Fibroblast of lung (primary cell): ENCODE measurements at regions not wholly inside any gene's neighbourhood (a gene's known extent, or its start where the extent isn't known, plus 50 kb on each side); places are given as distances from the start of the nearest gene placed in this dataset.

Source experiments
- DNase-seq, 2 donors: peaks; one replicate each; pipeline versions ENCODE4 v3.0.0 to v3.0.0-alpha.2; 2010; ENCODE audit warnings: low read depth in 2 of 2
- H2AFZ ChIP-seq: 2 replicates; pipeline ENCODE4 v1.5.1; 2012; ENCODE audit warnings: low read length, control low read depth, inconsistent platforms
- H3K27ac ChIP-seq: 2 replicates; pipeline ENCODE4 v1.5.1; 2011; ENCODE audit warnings: low read length, control low read depth; ENCODE audit not compliant: insufficient read depth
- H3K27me3 ChIP-seq: 2 replicates; pipeline ENCODE4 v1.5.1; 2011; ENCODE audit warnings: mild to moderate bottlenecking, low read length; ENCODE audit not compliant: control insufficient read depth, insufficient read depth
- H3K36me3 ChIP-seq: 2 replicates; pipeline ENCODE4 v1.5.1; 2011; ENCODE audit warnings: low read length; ENCODE audit not compliant: control insufficient read depth, insufficient read depth
- H3K4me1 ChIP-seq: 2 replicates; pipeline ENCODE4 v1.5.1; 2011; ENCODE audit warnings: low read length; ENCODE audit not compliant: control insufficient read depth, insufficient read depth; ENCODE audit errors: extremely low read depth
- H3K4me2 ChIP-seq: 2 replicates; pipeline ENCODE4 v1.5.1; 2011; ENCODE audit warnings: low read length, control low read depth; ENCODE audit not compliant: insufficient read depth; ENCODE audit errors: extremely low read depth
- H3K4me3 ChIP-seq, 4 experiments: fragments of 200-600 bp in 1 of 4; sonication (generic) in 1 of 4; replicated peaks in 1 of 4; 2 replicates each; pipeline ENCODE4 v1.5.1; 2011 to 2016; ENCODE audit warnings: low read length in 4 of 4, low read depth in 3 of 4, mild to moderate bottlenecking in 3 of 4, control low read depth in 2 of 4, inconsistent platforms in 1 of 4, mixed read lengths in 1 of 4; ENCODE audit not compliant: insufficient read depth in 1 of 4; ENCODE audit errors: control extremely low read depth in 1 of 4
- H3K79me2 ChIP-seq: 2 replicates; pipeline ENCODE4 v1.5.1; 2012; ENCODE audit warnings: mild to moderate bottlenecking, low read length, inconsistent platforms; ENCODE audit not compliant: control insufficient read depth, insufficient read depth
- H3K9ac ChIP-seq: 2 replicates; pipeline ENCODE4 v1.5.1; 2011; ENCODE audit warnings: mild to moderate bottlenecking, low read length, control low read depth; ENCODE audit not compliant: insufficient read depth
- H3K9me3 ChIP-seq: 2 replicates; pipeline ENCODE4 v1.5.1; 2012; ENCODE audit warnings: low read depth, low read length; ENCODE audit not compliant: control insufficient read depth, insufficient read depth
- H4K20me1 ChIP-seq: 2 replicates; pipeline ENCODE4 v1.5.1; 2011; ENCODE audit warnings: low read length; ENCODE audit not compliant: control insufficient read depth, insufficient read depth; ENCODE audit errors: extremely low read depth
- CTCF ChIP-seq, 2 donors: IDR thresholded peaks in 1 of 2; conservative IDR thresholded peaks in 1 of 2; 1 replicate in 1 of 2; 2 replicates in 1 of 2; pipeline ENCODE4 v1.5.1; 2011 to 2012; ENCODE audit warnings: low read length in 2 of 2, control low read depth in 1 of 2, inconsistent platforms in 1 of 2, low read depth in 1 of 2, mild to moderate bottlenecking in 1 of 2
- EZH2 ChIP-seq: IDR thresholded peaks from 2 replicates; pipeline ENCODE4 v1.5.1; 2012; ENCODE audit warnings: low read length, control low read depth, mild to moderate bottlenecking; ENCODE audit errors: missing control alignments

- no peak for DNase-seq
- H3K4me3 ChIP-seq = no peak overlapping the region
Observed at GRCh38 chr22:47625531-47626427, 863.3 kb downstream of the TBC1D22A start.

DNA sequence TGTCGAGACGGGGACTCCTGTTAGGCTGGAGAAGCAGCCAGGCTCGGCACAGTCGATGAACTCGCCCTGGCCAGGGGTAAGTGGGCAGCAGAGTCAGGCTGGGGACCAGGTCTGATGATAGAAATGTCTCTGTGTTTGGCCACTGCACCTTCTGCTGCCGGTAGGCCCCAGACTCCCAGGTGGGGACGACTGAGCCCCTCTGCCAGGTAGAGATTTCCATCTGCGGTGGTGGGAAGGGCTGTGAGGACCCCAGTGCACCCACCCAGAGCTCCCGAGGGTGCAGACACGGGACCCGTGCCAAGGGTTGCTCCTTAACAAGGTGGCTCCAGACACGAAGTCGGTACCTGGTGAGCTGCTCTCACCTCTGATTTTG lies 862.5 kb downstream of the TBC1D22A start:
- Histone ChIP-seq H3K9me3 (no peaks in the 10 kb centered on the region), H4K20me1 (no peaks in the 10 kb centered on the region), H3K4me3 (no peak overlapping the region), H3K4me2 (no peak overlapping the region), H3K4me1 (no peaks in the 10 kb centered on the region), H3K9ac (no peak overlapping the region), H2AFZ (no peak overlapping the region), H3K27me3 (no peaks in the 10 kb centered on the region), H3K79me2 (no peaks in the 10 kb centered on the region), H3K36me3 (no peaks in the 10 kb centered on the region), H3K27ac (no peak overlapping the region)
- DNase-seq = no peak
- TF ChIP-seq EZH2 = no peak
- no peak for TF ChIP-seq CTCF (conservative IDR thresholded peaks at IDR 0.05 in 1 of 2, IDR thresholded peaks at IDR 0.05 in 1 of 2; ENCODE audit: low read depth in 1 of 2, low read length in 2 of 2)

More at GRCh38 chr22:47625531-47626427, 863.3 kb downstream of the TBC1D22A start:
- H3K9ac ChIP-seq = no peak overlapping the region
- H3K4me1 ChIP-seq = no peaks in the 10 kb centered on the region
- no peak overlapping the region for H3K4me2 ChIP-seq
- no peaks in the 10 kb centered on the region for H3K79me2 ChIP-seq
- no peak overlapping the region for H2AFZ ChIP-seq
- no peaks in the 10 kb centered on the region for H4K20me1 ChIP-seq
- TF ChIP-seq CTCF (conservative IDR thresholded peaks at IDR 0.05 in 1 of 2, IDR thresholded peaks at IDR 0.05 in 1 of 2; ENCODE audit: low read depth in 1 of 2, low read length in 2 of 2) = no peak
- no peak for TF ChIP-seq EZH2
- H3K27ac ChIP-seq = no peak overlapping the region
- H3K27me3 ChIP-seq = no peaks in the 10 kb centered on the region
- no peaks in the 10 kb centered on the region for H3K9me3 ChIP-seq
- H3K36me3 ChIP-seq = no peaks in the 10 kb centered on the region

GRCh38 chr22:47624252-47625012 lies 862.0 kb downstream of the TBC1D22A start:
- Histone ChIP-seq H3K27ac (no peak overlapping the region), H3K4me2 (no peak overlapping the region), H2AFZ (no peak overlapping the region), H4K20me1 (no peaks in the 10 kb centered on the region), H3K9me3 (no peaks in the 10 kb centered on the region), H3K79me2 (no peaks in the 10 kb centered on the region), H3K4me1 (no peaks in the 10 kb centered on the region), H3K9ac (no peak overlapping the region), H3K4me3 (no peak overlapping the region), H3K36me3 (no peaks in the 10 kb centered on the region), H3K27me3 (no peaks in the 10 kb centered on the region)
- no peak for TF ChIP-seq EZH2
- no peak for TF ChIP-seq CTCF (conservative IDR thresholded peaks at IDR 0.05 in 1 of 2, IDR thresholded peaks at IDR 0.05 in 1 of 2; ENCODE audit: low read depth in 1 of 2, low read length in 2 of 2)
- no peak for DNase-seq
